Rectal smooth muscle tissue (tissue), 1 donor: ENCODE measurements at regions not wholly inside any gene's neighbourhood (a gene's known extent, or its start where the extent isn't known, plus 50 kb on each side); places are given as distances from the start of the nearest gene placed in this dataset.

ENCODE experiments used
- H3K27ac ChIP-seq: one replicate; pipeline ENCODE4 v1.7.0; 2013; ENCODE audit warnings: low read depth, low read length, inconsistent platforms
- H3K27me3 ChIP-seq: one replicate; pipeline ENCODE4 v1.7.0; 2013; ENCODE audit warnings: low read length; ENCODE audit not compliant: control insufficient read depth, insufficient read depth
- H3K36me3 ChIP-seq: one replicate; pipeline ENCODE4 v1.7.0; 2013; ENCODE audit warnings: low read length; ENCODE audit not compliant: control insufficient read depth, insufficient read depth
- H3K4me1 ChIP-seq: one replicate; pipeline ENCODE4 v1.7.0; 2013; ENCODE audit warnings: low read length; ENCODE audit not compliant: control insufficient read depth, insufficient read depth
- H3K4me3 ChIP-seq: one replicate; pipeline ENCODE4 v1.7.0; 2013; ENCODE audit warnings: low read length
- H3K9ac ChIP-seq: one replicate; pipeline ENCODE4 v1.7.0; 2013; ENCODE audit warnings: low read length

GRCh38 chr3:34225821-34226366 lies 427.5 kb downstream of the PDCD6IP start:
- no peak overlapping the region for H3K4me3 ChIP-seq
- no peaks in the 10 kb centered on the region for H3K4me1 ChIP-seq
- no peak overlapping the region for H3K9ac ChIP-seq
- H3K27me3 ChIP-seq: no peaks in the 10 kb centered on the region
- no peaks in the 10 kb centered on the region for H3K36me3 ChIP-seq
- H3K27ac ChIP-seq: no peak overlapping the region

DNA sequence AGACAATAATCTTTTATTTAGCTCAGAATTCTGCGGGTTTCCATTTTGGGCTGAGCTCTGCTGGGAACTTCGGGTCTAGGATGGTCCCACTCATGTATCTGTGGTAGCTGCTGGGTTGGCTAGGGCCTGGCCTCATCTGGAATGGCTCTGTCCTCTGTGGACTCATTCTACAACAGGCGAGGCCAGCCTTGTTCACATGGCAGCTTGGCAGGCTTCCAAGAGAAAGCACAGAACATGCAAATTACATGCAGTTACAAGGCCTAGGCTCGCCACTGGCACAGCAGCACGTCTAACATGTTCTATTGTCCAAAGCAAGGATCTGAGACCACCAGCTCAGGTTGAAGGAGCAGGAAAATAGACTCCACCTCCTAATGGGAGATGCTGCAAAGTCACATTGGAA lies 431.4 kb downstream of the PDCD6IP start:
- H3K4me1 ChIP-seq: no peaks in the 10 kb centered on the region
- no peaks in the 10 kb centered on the region for H3K36me3 ChIP-seq
- no peak overlapping the region for H3K27ac ChIP-seq

GRCh38 chr3:34235096-34235495 lies 436.7 kb downstream of the PDCD6IP start:
- Histone ChIP-seq H3K27me3 (no peaks in the 10 kb centered on the region), H3K4me3 (no peak overlapping the region), H3K36me3 (no peaks in the 10 kb centered on the region), H3K9ac (no peak overlapping the region), H3K4me1 (no peaks in the 10 kb centered on the region), H3K27ac (no peak overlapping the region)

More for the DNA sequence above, 431.4 kb downstream of the PDCD6IP start:
- Histone ChIP-seq H3K9ac (no peak overlapping the region), H3K4me3 (no peak overlapping the region), H3K27me3 (no peaks in the 10 kb centered on the region)

DNA sequence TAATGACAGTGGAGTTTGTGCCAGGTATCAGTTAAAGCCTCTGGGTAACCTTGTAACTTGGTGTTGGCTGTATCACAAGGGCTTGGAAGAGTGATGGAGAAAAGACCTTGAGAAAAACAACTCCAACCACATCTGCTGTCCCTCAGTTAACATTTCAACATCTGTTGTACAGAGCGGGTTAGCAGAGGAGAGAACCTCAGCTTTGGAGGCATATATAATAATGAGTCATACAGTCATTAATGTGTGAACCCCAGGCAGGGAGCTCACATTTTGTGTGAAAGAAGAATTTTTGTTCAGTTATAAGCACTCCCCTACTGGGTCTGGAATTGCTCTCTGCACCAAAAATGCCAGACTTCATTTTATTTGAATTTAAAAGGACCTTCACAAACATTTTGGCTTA lies 439.5 kb downstream of the PDCD6IP start:
- Histone ChIP-seq H3K9ac (no peak overlapping the region), H3K4me1 (no peaks in the 10 kb centered on the region), H3K27me3 (no peaks in the 10 kb centered on the region), H3K27ac (no peak overlapping the region), H3K36me3 (no peaks in the 10 kb centered on the region), H3K4me3 (no peak overlapping the region)

- no peak overlapping the region for H3K27ac ChIP-seq
- no peaks in the 10 kb centered on the region for H3K4me1 ChIP-seq
- H3K36me3 ChIP-seq: no peaks in the 10 kb centered on the region
- no peak overlapping the region for H3K9ac ChIP-seq
- no peaks in the 10 kb centered on the region for H3K27me3 ChIP-seq
- no peak overlapping the region for H3K4me3 ChIP-seq
These were observed 440.0 kb downstream of the PDCD6IP start for GRCh38 chr3:34238407-34238806.

DNA sequence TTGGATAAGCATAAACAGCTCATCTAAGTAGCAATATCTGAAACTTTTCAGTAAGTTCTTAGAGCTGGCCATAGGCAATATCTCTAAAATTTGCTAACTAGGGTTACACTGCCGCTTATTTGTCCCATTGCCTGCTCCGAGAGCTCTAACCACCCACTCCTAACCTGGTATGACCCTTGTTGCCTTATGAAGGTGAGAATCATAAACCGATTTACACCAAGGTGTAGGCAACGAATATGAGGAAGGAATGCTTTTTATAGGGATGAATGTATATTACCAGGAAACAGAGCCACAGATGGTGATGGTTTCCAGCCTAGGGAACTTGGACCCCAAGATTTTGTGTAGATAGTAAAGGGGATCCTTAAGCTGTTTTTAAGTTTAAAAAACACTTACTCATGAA lies 440.9 kb downstream of the PDCD6IP start:
- H3K27ac ChIP-seq: no peak overlapping the region
- H3K36me3 ChIP-seq: no peaks in the 10 kb centered on the region
- no peaks in the 10 kb centered on the region for H3K4me1 ChIP-seq
- no peaks in the 10 kb centered on the region for H3K27me3 ChIP-seq
- H3K4me3 ChIP-seq: no peak overlapping the region
- no peak overlapping the region for H3K9ac ChIP-seq

- Histone ChIP-seq H3K4me3 (no peak overlapping the region), H3K36me3 (no peaks in the 10 kb centered on the region), H3K27ac (no peak overlapping the region), H3K9ac (no peak overlapping the region), H3K27me3 (no peaks in the 10 kb centered on the region), H3K4me1 (no peaks in the 10 kb centered on the region)
These were observed 441.4 kb downstream of the PDCD6IP start for GRCh38 chr3:34239875-34240274.

- no peaks in the 10 kb centered on the region for H3K27me3 ChIP-seq
- H3K4me3 ChIP-seq: no peak overlapping the region
- no peak overlapping the region for H3K9ac ChIP-seq
- H3K36me3 ChIP-seq: no peaks in the 10 kb centered on the region
- H3K27ac ChIP-seq: no peak overlapping the region
- no peaks in the 10 kb centered on the region for H3K4me1 ChIP-seq
These were observed 449.0 kb downstream of the PDCD6IP start for GRCh38 chr3:34247401-34247800.

DNA sequence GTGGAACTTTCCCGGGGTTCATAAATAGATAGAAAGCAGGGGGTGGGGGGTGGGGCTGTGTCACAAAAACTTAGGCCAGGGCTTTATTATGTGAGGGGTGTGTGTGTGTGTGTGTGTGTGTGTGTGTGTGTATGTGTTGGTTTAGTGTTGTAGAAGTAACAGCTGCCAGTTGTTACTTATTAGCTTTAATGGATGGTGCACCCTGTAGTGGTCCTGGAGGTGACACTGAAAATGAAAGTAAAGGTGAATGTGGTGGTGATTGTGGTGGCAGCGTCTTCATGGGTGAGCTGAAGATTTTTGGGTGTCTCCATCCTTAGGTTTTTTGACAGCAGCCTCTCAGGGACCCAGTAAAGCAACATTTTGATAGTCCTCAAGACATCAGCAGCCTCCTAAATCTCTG lies 449.9 kb downstream of the PDCD6IP start:
- H3K4me1 ChIP-seq: no peaks in the 10 kb centered on the region
- no peak overlapping the region for H3K27ac ChIP-seq
- H3K9ac ChIP-seq: no peak overlapping the region
- no peak overlapping the region for H3K4me3 ChIP-seq
- no peaks in the 10 kb centered on the region for H3K27me3 ChIP-seq
- H3K36me3 ChIP-seq: no peaks in the 10 kb centered on the region

GRCh38 chr3:34254285-34254684 lies 455.9 kb downstream of the PDCD6IP start:
- Histone ChIP-seq H3K9ac (no peak overlapping the region), H3K27ac (no peak overlapping the region), H3K4me1 (no peaks in the 10 kb centered on the region), H3K4me3 (no peak overlapping the region), H3K27me3 (no peaks in the 10 kb centered on the region), H3K36me3 (no peaks in the 10 kb centered on the region)

GRCh38 chr3:34256021-34256420 lies 457.6 kb downstream of the PDCD6IP start:
- Histone ChIP-seq H3K36me3 (no peaks in the 10 kb centered on the region), H3K27me3 (no peaks in the 10 kb centered on the region), H3K9ac (no peak overlapping the region), H3K4me3 (no peak overlapping the region), H3K27ac (no peak overlapping the region), H3K4me1 (no peaks in the 10 kb centered on the region)

GRCh38 chr3:34256791-34257190 lies 458.4 kb downstream of the PDCD6IP start:
- no peaks in the 10 kb centered on the region for H3K36me3 ChIP-seq
- H3K27me3 ChIP-seq: no peaks in the 10 kb centered on the region
- no peaks in the 10 kb centered on the region for H3K4me1 ChIP-seq
- no peak overlapping the region for H3K4me3 ChIP-seq
- H3K9ac ChIP-seq: no peak overlapping the region
- no peak overlapping the region for H3K27ac ChIP-seq

DNA sequence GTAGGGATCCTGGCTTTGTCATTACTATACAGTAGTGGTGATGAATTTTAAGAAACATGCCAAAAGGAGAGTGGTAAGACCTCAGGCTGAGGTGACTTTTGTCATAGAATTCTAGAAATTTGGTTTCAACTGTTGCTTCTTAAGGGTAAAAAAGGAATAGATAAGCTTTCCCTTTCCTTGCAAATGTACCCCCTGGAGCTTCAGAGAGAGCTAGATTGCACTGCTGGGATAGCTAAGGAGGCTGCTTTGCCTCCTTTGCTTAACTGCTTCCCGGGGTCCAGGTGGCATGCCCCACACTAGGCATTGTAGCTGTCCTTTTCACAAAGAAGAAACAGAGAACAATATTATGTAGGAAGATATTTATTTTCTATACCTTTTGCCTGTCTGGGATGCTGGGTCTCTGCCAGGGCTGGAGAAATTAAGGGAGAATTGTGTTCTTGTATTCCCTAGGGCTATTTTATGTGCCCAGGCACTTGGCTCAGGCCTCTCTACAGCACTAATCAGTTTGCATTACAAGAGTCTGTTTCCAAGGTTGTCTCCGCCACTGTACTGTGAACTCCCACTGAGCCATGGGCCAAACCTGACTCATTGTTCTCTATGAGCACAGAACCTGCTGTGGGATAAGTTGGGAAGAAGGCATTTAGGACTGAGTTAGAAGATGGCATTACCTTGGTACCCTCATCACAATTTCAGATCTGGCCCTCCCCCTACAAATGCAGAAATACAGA lies 460.0 kb downstream of the PDCD6IP start:
- Histone ChIP-seq H3K4me3 (no peak overlapping the region), H3K9ac (no peak overlapping the region), H3K36me3 (no peaks in the 10 kb centered on the region), H3K27ac (no peak overlapping the region), H3K27me3 (no peaks in the 10 kb centered on the region), H3K4me1 (no peaks in the 10 kb centered on the region)
